ENCODE measurements at regions not wholly inside any gene's neighbourhood (a gene's known extent, or its start where the extent isn't known, plus 50 kb on each side); places are given as distances from the start of the nearest gene placed in this dataset.

GRCh38 chr22:22818202-22818538, 69.4 kb upstream of the IGLL5 start:
- ATAC-seq (ENCODE audit: poor library complexity), result no peak
- H3K36me3 Mint-ChIP-seq (ENCODE audit: low read depth), result no peaks in the 10 kb centered on the region
- no peaks in the 10 kb centered on the region for H3K27me3 ChIP-seq (ENCODE audit: control insufficient read depth in 1 of 2, insufficient read depth in 2 of 2, low read length in 2 of 2)
- ChIA-PET POLR2A (interaction anchor here (0.7 to 2.4 kb wide), 10 partner anchors 11 to 136 kb away, joined by 3 to 13 read pairs (median 4); no protein-coding TSS in a partner anchor), CTCF (interaction anchor here (1.4 to 1.6 kb wide), 3 partner anchors 10 to 59 kb away, joined by 4 to 8 read pairs (median 6); no protein-coding TSS in a partner anchor)
- H3K27ac ChIP-seq (ENCODE audit: low read depth in 1 of 2, low read length in 2 of 2), result peak overlapping the region in 1 of 2 donors; percentile 52
- intact Hi-C loops (cut with DNase I, micrococcal nuclease), result no loop called here
- H3K27ac Mint-ChIP-seq, result peak overlapping the region; percentile 97
- DNase-seq, result no peak
- H3K4me3 Mint-ChIP-seq, result peak overlapping the region; percentile 71
- H3K9me3 Mint-ChIP-seq, result no peaks in the 10 kb centered on the region
- H3K4me1 ChIP-seq (ENCODE audit: insufficient read depth, low read length), result peaks cover 96% of the 10 kb centered on the region
- no peak for TF ChIP-seq CTCF (IDR thresholded peaks at IDR 0.05)
- H3K9me3 ChIP-seq (ENCODE audit: control insufficient read depth in 1 of 2, insufficient read depth in 1 of 2, low read length in 2 of 2), result no peaks in the 10 kb centered on the region
- H3K4me3 ChIP-seq (ENCODE audit: low read length), result no peak overlapping the region
- H3K4me1 Mint-ChIP-seq (ENCODE audit: low read depth), result peaks cover 98% of the 10 kb centered on the region
- H3K36me3 ChIP-seq (ENCODE audit: insufficient read depth, low read length), result no peaks in the 10 kb centered on the region
- H3K27me3 Mint-ChIP-seq, result no peaks in the 10 kb centered on the region

GRCh38 chr22:22818861-22819855, 68.5 kb upstream of the IGLL5 start:
- POLR2A ChIA-PET, result interaction anchor here (0.7 to 2.4 kb wide), 21 partner anchors 7 to 135 kb away, joined by 3 to 13 read pairs (median 4); no protein-coding TSS in a partner anchor
- H3K4me1 Mint-ChIP-seq (ENCODE audit: low read depth), result peaks cover 99% of the 10 kb centered on the region
- Histone ChIP-seq H3K27me3 (ENCODE audit: control insufficient read depth in 1 of 2, insufficient read depth in 2 of 2, low read length in 2 of 2) (no peaks in the 10 kb centered on the region), H3K27ac (ENCODE audit: low read depth in 1 of 2, low read length in 2 of 2) (peak overlapping the region; percentile 68 to 83), H3K9me3 (ENCODE audit: control insufficient read depth in 1 of 2, insufficient read depth in 1 of 2, low read length in 2 of 2) (no peaks in the 10 kb centered on the region), H3K4me1 (ENCODE audit: insufficient read depth, low read length) (peaks cover 95% of the 10 kb centered on the region), H3K36me3 (ENCODE audit: insufficient read depth, low read length) (no peaks in the 10 kb centered on the region), H3K4me3 (ENCODE audit: low read length) (peak overlapping the region; percentile 54)
- intact Hi-C loops (cut with DNase I, micrococcal nuclease), result no loop called here
- no peak for TF ChIP-seq CTCF (IDR thresholded peaks at IDR 0.05)
- H3K27ac Mint-ChIP-seq, result peak overlapping the region; percentile 97
- H3K27me3 Mint-ChIP-seq, result no peaks in the 10 kb centered on the region
- DNase-seq (peak in 7 of 14 experiments; percentile 29 to 87 (median 58)), ATAC-seq (ENCODE audit: poor library complexity) (peak; percentile 54)
- H3K36me3 Mint-ChIP-seq (ENCODE audit: low read depth), result no peaks in the 10 kb centered on the region
- H3K4me3 Mint-ChIP-seq, result peak overlapping the region; percentile 71
- no peaks in the 10 kb centered on the region for H3K9me3 Mint-ChIP-seq
- CTCF ChIA-PET, result interaction anchor here (1.4 to 1.6 kb wide), 3 partner anchors 11 to 58 kb away, joined by 4 to 8 read pairs (median 6); no protein-coding TSS in a partner anchor

GRCh38 chr22:22820076-22820475, 67.5 kb upstream of the IGLL5 start:
- ATAC-seq (ENCODE audit: poor library complexity), result no peak
- peaks cover 97% of the 10 kb centered on the region for H3K4me1 Mint-ChIP-seq (ENCODE audit: low read depth)
- H3K4me3 ChIP-seq (ENCODE audit: low read length), result peak overlapping the region; percentile 54
- peak overlapping the region; percentile 97 for H3K27ac Mint-ChIP-seq
- no peaks in the 10 kb centered on the region for H3K9me3 ChIP-seq (ENCODE audit: control insufficient read depth in 1 of 2, insufficient read depth in 1 of 2, low read length in 2 of 2)
- peak overlapping the region; percentile 71 for H3K4me3 Mint-ChIP-seq
- no peaks in the 10 kb centered on the region for H3K36me3 Mint-ChIP-seq (ENCODE audit: low read depth)
- no peak for TF ChIP-seq CTCF (IDR thresholded peaks at IDR 0.05)
- no peaks in the 10 kb centered on the region for H3K27me3 Mint-ChIP-seq
- ChIA-PET CTCF (interaction anchor here (0.6 kb wide), 1 partner anchor 54 kb away, joined by 3 read pairs; no protein-coding TSS in a partner anchor), POLR2A (interaction anchor here (0.5 to 1.6 kb wide), 13 partner anchors 8 to 67 kb away, joined by 3 to 13 read pairs (median 5); no protein-coding TSS in a partner anchor)
- H3K4me1 ChIP-seq (ENCODE audit: insufficient read depth, low read length), result peaks cover 91% of the 10 kb centered on the region
- H3K9me3 Mint-ChIP-seq, result no peaks in the 10 kb centered on the region
- no peaks in the 10 kb centered on the region for H3K27me3 ChIP-seq (ENCODE audit: control insufficient read depth in 1 of 2, insufficient read depth in 2 of 2, low read length in 2 of 2)
- peak overlapping the region; percentile 68 to 83 for H3K27ac ChIP-seq (ENCODE audit: low read depth in 1 of 2, low read length in 2 of 2)
- no peaks in the 10 kb centered on the region for H3K36me3 ChIP-seq (ENCODE audit: insufficient read depth, low read length)
- DNase-seq, result no peak
- intact Hi-C loops (cut with DNase I, micrococcal nuclease), result loop anchor here (2.0 kb wide), 3 partner anchors 17 to 27 kb away; no protein-coding TSS in a partner anchor
